ENCODE measurements at regions not wholly inside any gene's neighbourhood (a gene's known extent, or its start where the extent isn't known, plus 50 kb on each side); places are given as distances from the start of the nearest gene placed in this dataset.

DNA sequence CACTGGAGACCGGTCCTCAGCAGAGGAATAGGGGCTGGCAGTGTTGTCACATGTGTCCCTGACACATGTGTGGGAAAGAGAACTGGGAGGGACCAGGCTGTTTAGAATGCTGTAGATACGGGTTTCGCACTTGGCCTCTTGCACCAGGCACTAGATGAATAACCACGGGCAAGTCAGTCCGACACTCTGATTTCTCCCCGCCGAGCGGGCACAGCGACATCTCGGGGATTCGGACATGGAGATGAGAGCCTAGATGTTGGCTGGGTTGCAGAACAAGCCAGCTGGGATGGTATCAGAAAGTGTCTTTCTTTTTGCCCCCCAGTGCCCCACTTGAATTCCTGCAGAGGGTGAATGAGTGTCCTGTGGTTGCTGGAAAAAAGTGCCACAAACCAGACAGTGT is 80.6 kb upstream of the SLC22A11 start:
- no peaks in the 10 kb centered on the region for H3K36me3 ChIP-seq (ENCODE audit: control insufficient read depth in 5 of 5, insufficient read depth in 5 of 5, low read length in 5 of 5)
- H3K4me1 ChIP-seq (ENCODE audit: control insufficient read depth in 5 of 5, insufficient read depth in 5 of 5, low read length in 5 of 5) = no peaks in the 10 kb centered on the region
- H3K9me3 ChIP-seq (ENCODE audit: control insufficient read depth in 5 of 5, low read length in 5 of 5) = no peaks in the 10 kb centered on the region
- H3K4me3 ChIP-seq (ENCODE audit: low read depth in 1 of 5, low read length in 5 of 5) = no peak overlapping the region
- H3K27ac ChIP-seq (ENCODE audit: low read depth, low read length) = no peak overlapping the region
- H3K27me3 ChIP-seq (ENCODE audit: control insufficient read depth in 5 of 5, insufficient read depth in 4 of 5, low read length in 5 of 5) = peaks cover 0 to 30% (median 14%) of the 10 kb centered on the region in 5 donors
- H3K9ac ChIP-seq (ENCODE audit: low read length in 5 of 5) = no peak overlapping the region

DNA sequence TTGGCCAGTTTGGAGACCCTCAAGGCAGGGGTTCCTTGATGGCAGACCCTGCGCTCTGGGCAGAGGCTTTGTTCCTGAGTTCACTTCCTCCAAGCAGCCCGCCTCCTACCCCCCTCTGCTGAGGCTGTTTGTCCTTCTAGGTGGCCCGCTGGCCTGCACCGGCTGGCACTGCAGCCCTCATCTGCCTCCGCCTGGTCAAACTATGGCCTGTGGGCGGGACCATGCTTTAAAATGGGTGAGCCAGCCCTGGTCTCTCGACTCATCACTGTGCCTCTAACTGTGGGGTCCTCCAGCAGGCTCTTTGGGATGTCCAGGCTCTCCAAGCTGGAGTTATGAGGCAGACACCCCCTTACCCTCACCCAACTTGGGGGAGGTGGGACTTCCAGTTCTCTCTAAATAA is 78.9 kb upstream of the SLC22A11 start:
- Histone ChIP-seq H3K36me3 (ENCODE audit: control insufficient read depth in 5 of 5, insufficient read depth in 5 of 5, low read length in 5 of 5) (no peaks in the 10 kb centered on the region), H3K9ac (ENCODE audit: low read length in 5 of 5) (no peak overlapping the region), H3K27me3 (ENCODE audit: control insufficient read depth in 5 of 5, insufficient read depth in 4 of 5, low read length in 5 of 5) (peaks cover 0 to 30% (median 14%) of the 10 kb centered on the region in 5 donors), H3K4me1 (ENCODE audit: control insufficient read depth in 5 of 5, insufficient read depth in 5 of 5, low read length in 5 of 5) (no peaks in the 10 kb centered on the region), H3K4me3 (ENCODE audit: low read depth in 1 of 5, low read length in 5 of 5) (no peak overlapping the region), H3K27ac (ENCODE audit: low read depth, low read length) (no peak overlapping the region), H3K9me3 (ENCODE audit: control insufficient read depth in 5 of 5, low read length in 5 of 5) (no peaks in the 10 kb centered on the region)

DNA sequence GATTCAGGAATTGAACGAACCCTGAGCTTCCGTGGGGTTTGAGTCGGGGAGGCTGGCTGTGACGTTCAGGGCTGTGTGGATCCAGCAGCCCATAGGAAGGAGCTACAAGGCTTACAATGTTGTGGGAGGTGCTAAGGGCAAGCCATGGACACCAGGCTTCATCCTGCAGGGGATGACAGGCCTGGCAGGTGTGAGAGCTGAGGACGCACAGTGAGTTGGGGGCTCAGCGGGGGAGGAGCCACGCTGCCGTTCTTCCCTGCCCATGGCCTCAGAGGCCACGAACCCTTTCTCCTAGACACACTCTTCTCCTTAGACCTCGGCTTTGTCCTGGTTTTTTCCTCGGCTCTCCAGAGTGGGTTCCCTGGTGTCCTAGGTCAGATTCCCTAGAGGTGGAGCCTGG is 78.1 kb upstream of the SLC22A11 start:
- no peaks in the 10 kb centered on the region for H3K4me1 ChIP-seq (ENCODE audit: control insufficient read depth in 5 of 5, insufficient read depth in 5 of 5, low read length in 5 of 5)
- no peaks in the 10 kb centered on the region for H3K36me3 ChIP-seq (ENCODE audit: control insufficient read depth in 5 of 5, insufficient read depth in 5 of 5, low read length in 5 of 5)
- H3K9me3 ChIP-seq (ENCODE audit: control insufficient read depth in 5 of 5, low read length in 5 of 5) = no peaks in the 10 kb centered on the region
- H3K4me3 ChIP-seq (ENCODE audit: low read depth in 1 of 5, low read length in 5 of 5) = no peak overlapping the region
- peaks cover 0 to 30% (median 14%) of the 10 kb centered on the region in 5 donors for H3K27me3 ChIP-seq (ENCODE audit: control insufficient read depth in 5 of 5, insufficient read depth in 4 of 5, low read length in 5 of 5)
- no peak overlapping the region for H3K9ac ChIP-seq (ENCODE audit: low read length in 5 of 5)
- H3K27ac ChIP-seq (ENCODE audit: low read depth, low read length) = no peak overlapping the region

DNA sequence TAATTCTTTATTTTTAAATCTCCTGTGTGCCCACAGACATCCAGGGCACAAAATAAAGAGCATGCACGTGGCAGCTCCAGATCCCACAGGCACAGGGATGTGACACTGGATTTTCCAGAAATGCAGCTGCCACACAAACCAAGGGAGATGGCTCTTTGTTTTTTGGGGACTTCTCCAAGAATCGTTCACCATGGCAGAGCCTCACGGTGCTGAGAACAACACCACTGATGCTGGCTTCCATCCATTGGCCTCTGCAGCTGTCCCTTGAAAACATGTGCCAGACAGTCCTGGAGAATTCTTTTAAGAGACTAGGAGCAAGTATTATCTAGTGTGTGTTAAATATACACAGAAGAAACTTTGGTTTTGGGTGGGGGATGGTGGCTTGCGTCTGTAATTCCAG is 73.2 kb upstream of the SLC22A11 start:
- H3K4me1 ChIP-seq (ENCODE audit: control insufficient read depth in 5 of 5, insufficient read depth in 5 of 5, low read length in 5 of 5) = peaks cover 0 to 12% (median 11%) of the 10 kb centered on the region in 5 donors
- H3K4me3 ChIP-seq (ENCODE audit: low read depth in 1 of 5, low read length in 5 of 5) = no peak overlapping the region
- peaks cover 2 to 18% (median 9%) of the 10 kb centered on the region in 5 donors for H3K27me3 ChIP-seq (ENCODE audit: control insufficient read depth in 5 of 5, insufficient read depth in 4 of 5, low read length in 5 of 5)
- no peak overlapping the region for H3K27ac ChIP-seq (ENCODE audit: low read depth, low read length)
- H3K9ac ChIP-seq (ENCODE audit: low read length in 5 of 5) = no peak overlapping the region
- no peaks in the 10 kb centered on the region for H3K9me3 ChIP-seq (ENCODE audit: control insufficient read depth in 5 of 5, low read length in 5 of 5)
- no peaks in the 10 kb centered on the region for H3K36me3 ChIP-seq (ENCODE audit: control insufficient read depth in 5 of 5, insufficient read depth in 5 of 5, low read length in 5 of 5)

DNA sequence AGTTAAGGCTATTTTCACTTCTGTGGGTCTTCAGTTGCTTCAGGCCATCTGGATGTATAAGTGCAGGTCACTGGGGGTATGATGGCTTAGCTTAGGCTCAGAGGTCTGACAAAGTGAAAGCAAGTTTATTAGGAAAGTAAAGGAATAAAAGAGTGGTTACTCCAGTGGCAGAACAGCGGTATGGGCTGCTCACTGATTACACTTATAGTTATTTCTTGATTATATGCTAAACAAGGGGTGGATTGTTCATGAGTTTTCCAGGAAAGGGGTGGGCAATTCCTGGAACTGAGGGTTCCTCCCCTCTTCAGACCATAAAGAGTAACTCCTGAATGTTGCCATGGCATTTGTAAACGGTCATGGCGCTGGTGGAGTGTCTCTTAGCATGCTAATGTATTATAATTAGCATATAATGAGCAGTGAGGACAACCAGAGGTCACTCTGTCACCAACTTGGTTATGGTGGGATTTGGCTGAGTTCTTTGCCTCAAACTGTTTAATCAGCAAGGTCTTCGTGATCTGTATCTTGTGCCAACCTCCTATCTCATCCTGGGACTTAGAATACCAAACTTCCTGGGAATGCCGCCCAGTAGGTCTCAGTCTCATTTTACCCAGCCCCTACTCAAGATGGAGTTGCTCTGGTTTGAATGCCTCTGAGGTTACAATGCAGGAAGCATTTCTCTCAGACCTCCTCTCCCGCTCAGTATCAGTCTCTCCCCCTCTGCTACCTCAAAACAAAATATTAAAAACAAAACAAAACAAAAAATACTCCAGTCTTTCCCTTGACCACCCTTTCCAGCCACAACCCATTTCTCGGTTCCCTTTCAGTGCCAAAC is 71.3 kb upstream of the SLC22A11 start:
- Histone ChIP-seq H3K27ac (ENCODE audit: low read depth, low read length) (no peak overlapping the region), H3K36me3 (ENCODE audit: control insufficient read depth in 5 of 5, insufficient read depth in 5 of 5, low read length in 5 of 5) (no peaks in the 10 kb centered on the region), H3K27me3 (ENCODE audit: control insufficient read depth in 5 of 5, insufficient read depth in 4 of 5, low read length in 5 of 5) (peaks cover 0 to 12% (median 3%) of the 10 kb centered on the region in 5 donors), H3K9ac (ENCODE audit: low read length in 5 of 5) (no peak overlapping the region), H3K9me3 (ENCODE audit: control insufficient read depth in 5 of 5, low read length in 5 of 5) (no peaks in the 10 kb centered on the region), H3K4me3 (ENCODE audit: low read depth in 1 of 5, low read length in 5 of 5) (no peak overlapping the region), H3K4me1 (ENCODE audit: control insufficient read depth in 5 of 5, insufficient read depth in 5 of 5, low read length in 5 of 5) (peaks cover 0 to 12% (median 11%) of the 10 kb centered on the region in 5 donors)

DNA sequence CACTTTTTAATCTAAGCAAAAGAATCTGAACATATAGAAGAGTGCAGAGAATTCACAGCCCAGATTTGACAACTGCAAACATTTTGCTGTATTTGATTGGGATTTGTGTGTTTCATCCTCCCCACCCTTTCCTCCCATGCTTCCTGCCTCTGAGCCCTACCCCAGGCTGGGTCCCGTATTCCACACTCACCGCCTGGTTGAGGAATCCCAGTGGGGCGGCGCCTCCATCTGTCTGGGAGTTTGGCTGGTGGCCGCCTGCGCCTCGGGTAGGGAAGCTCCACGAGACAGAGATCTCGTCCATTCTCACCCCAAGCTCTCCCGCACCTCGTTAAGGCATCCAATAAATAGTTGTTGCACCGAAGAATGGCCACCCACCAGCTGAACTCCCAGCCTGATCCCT is 70.7 kb upstream of the SLC22A11 start:
- H3K27ac ChIP-seq (ENCODE audit: low read depth, low read length) = no peak overlapping the region
- H3K27me3 ChIP-seq (ENCODE audit: control insufficient read depth in 5 of 5, insufficient read depth in 4 of 5, low read length in 5 of 5) = peaks cover 2 to 15% (median 9%) of the 10 kb centered on the region in 5 donors
- peaks cover 0 to 12% (median 11%) of the 10 kb centered on the region in 5 donors for H3K4me1 ChIP-seq (ENCODE audit: control insufficient read depth in 5 of 5, insufficient read depth in 5 of 5, low read length in 5 of 5)
- H3K9me3 ChIP-seq (ENCODE audit: control insufficient read depth in 5 of 5, low read length in 5 of 5) = no peaks in the 10 kb centered on the region
- no peaks in the 10 kb centered on the region for H3K36me3 ChIP-seq (ENCODE audit: control insufficient read depth in 5 of 5, insufficient read depth in 5 of 5, low read length in 5 of 5)
- no peak overlapping the region for H3K4me3 ChIP-seq (ENCODE audit: low read depth in 1 of 5, low read length in 5 of 5)
- no peak overlapping the region for H3K9ac ChIP-seq (ENCODE audit: low read length in 5 of 5)

DNA sequence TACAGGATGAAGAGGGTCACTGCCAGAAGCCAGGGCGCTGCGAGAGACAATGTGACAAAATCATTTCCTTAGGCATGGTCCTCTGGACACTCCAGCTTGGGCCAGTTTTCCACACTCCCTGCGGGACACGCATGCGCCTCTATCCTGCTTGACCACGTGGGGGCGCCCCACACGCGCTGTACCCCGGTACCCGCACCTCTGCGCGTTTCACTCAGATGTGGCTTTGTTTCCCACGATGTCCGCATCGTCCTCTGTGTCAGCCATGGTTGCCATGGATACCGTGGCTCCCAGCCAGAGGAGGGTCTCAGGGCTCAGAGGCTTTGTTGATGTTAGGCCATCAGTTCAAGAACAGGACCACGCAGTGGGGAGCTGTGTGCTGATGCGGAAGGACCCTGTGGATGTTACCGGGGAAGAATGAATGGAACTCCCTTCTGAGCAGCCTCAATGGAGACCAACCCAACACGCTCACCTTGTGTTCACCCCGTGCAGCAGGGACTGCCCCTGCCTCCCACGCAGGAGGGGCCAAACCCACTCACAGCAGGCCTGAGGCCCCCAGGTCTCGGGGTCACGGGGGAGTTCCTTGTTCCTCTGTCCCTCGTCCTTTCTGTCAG is 65.8 kb upstream of the SLC22A11 start:
- no peaks in the 10 kb centered on the region for H3K9me3 ChIP-seq (ENCODE audit: control insufficient read depth in 5 of 5, low read length in 5 of 5)
- peaks cover 0 to 4% (median 4%) of the 10 kb centered on the region in 5 donors for H3K4me1 ChIP-seq (ENCODE audit: control insufficient read depth in 5 of 5, insufficient read depth in 5 of 5, low read length in 5 of 5)
- no peak overlapping the region for H3K4me3 ChIP-seq (ENCODE audit: low read depth in 1 of 5, low read length in 5 of 5)
- peaks cover 0 to 19% (median 9%) of the 10 kb centered on the region in 5 donors for H3K27me3 ChIP-seq (ENCODE audit: control insufficient read depth in 5 of 5, insufficient read depth in 4 of 5, low read length in 5 of 5)
- H3K36me3 ChIP-seq (ENCODE audit: control insufficient read depth in 5 of 5, insufficient read depth in 5 of 5, low read length in 5 of 5) = no peaks in the 10 kb centered on the region
- no peak overlapping the region for H3K27ac ChIP-seq (ENCODE audit: low read depth, low read length)
- no peak overlapping the region for H3K9ac ChIP-seq (ENCODE audit: low read length in 5 of 5)

DNA sequence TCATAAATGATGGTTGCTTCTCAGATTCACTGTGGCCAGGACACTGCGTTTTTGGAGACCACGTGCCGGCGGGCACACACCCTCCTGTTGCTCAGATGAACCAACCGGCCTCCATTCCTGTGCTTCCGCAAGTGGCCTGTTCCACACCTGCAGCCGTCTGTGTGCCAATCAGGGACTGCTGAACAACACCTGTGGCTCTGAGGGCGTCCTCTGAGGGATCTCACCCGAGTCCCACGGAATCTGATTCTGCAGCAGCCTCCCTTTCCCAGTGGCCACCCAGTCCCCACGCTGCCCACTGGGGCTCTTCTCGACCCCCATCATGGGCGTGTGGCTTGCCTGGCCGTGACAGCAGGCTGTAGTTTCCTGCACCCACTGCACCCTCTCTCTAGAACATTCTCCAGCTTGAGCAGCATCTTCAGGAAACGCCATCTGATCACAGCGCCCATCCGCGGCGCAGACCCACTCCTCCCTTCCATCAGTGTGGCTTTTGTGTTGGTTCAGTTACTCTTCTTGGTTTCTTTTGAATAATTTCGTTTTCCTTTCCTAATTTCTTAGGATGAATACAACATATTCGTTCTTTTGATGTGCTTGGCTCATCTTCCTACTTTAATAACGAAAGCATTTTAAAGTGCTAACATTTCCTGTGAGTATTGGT is 65.1 kb upstream of the SLC22A11 start:
- H3K27me3 ChIP-seq (ENCODE audit: control insufficient read depth in 5 of 5, insufficient read depth in 4 of 5, low read length in 5 of 5) = peaks cover 0 to 19% (median 6%) of the 10 kb centered on the region in 5 donors
- H3K4me3 ChIP-seq (ENCODE audit: low read depth in 1 of 5, low read length in 5 of 5) = no peak overlapping the region
- no peak overlapping the region for H3K9ac ChIP-seq (ENCODE audit: low read length in 5 of 5)
- no peaks in the 10 kb centered on the region for H3K4me1 ChIP-seq (ENCODE audit: control insufficient read depth in 5 of 5, insufficient read depth in 5 of 5, low read length in 5 of 5)
- no peaks in the 10 kb centered on the region for H3K9me3 ChIP-seq (ENCODE audit: control insufficient read depth in 5 of 5, low read length in 5 of 5)
- H3K36me3 ChIP-seq (ENCODE audit: control insufficient read depth in 5 of 5, insufficient read depth in 5 of 5, low read length in 5 of 5) = no peaks in the 10 kb centered on the region
- H3K27ac ChIP-seq (ENCODE audit: low read depth, low read length) = no peak overlapping the region

DNA sequence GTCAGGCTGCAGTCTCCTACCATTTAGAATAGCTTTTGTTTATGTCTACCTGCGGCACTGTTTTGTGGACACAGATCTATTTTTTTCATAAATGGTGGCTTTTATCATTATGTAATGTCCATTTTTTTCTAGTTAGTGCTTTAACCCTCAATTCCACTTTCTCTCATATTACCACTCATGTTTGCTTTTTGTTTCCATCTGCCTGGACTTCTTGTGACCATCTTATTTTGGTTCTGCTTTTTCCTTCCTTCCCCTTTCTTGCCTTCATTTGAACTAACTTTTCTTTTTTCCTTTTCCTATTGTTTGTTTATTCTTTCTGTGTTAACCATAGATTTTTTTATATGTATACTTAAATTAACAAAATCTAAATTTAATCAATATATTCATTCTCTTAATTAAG is 63.2 kb upstream of the SLC22A11 start:
- peaks cover 0 to 9% (median 6%) of the 10 kb centered on the region in 5 donors for H3K27me3 ChIP-seq (ENCODE audit: control insufficient read depth in 5 of 5, insufficient read depth in 4 of 5, low read length in 5 of 5)
- H3K4me3 ChIP-seq (ENCODE audit: low read depth in 1 of 5, low read length in 5 of 5) = no peak overlapping the region
- no peak overlapping the region for H3K9ac ChIP-seq (ENCODE audit: low read length in 5 of 5)
- H3K27ac ChIP-seq (ENCODE audit: low read depth, low read length) = no peak overlapping the region
- H3K9me3 ChIP-seq (ENCODE audit: control insufficient read depth in 5 of 5, low read length in 5 of 5) = no peaks in the 10 kb centered on the region
- H3K36me3 ChIP-seq (ENCODE audit: control insufficient read depth in 5 of 5, insufficient read depth in 5 of 5, low read length in 5 of 5) = no peaks in the 10 kb centered on the region
- H3K4me1 ChIP-seq (ENCODE audit: control insufficient read depth in 5 of 5, insufficient read depth in 5 of 5, low read length in 5 of 5) = no peaks in the 10 kb centered on the region

DNA sequence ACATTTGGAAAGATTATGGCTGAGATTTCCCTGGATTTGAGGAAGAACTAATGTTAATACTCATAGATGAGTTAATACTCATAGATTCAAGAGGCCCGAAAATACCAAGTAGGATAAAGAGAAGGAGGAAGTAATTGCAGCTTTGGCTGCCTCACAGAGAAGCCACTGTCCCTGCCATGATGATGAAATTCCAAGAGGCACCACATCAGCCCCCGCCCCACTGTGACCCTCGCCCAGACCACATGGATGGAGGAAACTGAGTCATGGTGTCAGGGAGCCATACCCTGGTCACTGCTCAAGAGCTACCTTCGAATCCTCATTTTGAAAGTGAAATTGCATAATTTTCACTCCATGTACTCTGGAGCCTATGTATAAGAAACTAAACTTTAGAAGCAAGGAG is 57.6 kb upstream of the SLC22A11 start:
- Histone ChIP-seq H3K27ac (ENCODE audit: low read depth, low read length) (no peak overlapping the region), H3K27me3 (ENCODE audit: control insufficient read depth in 5 of 5, insufficient read depth in 4 of 5, low read length in 5 of 5) (peaks cover 0 to 13% (median 0%) of the 10 kb centered on the region in 5 donors)

More for the DNA sequence above, 57.6 kb upstream of the SLC22A11 start:
- Histone ChIP-seq H3K4me1 (ENCODE audit: control insufficient read depth in 5 of 5, insufficient read depth in 5 of 5, low read length in 5 of 5) (peaks cover 0 to 3% (median 0%) of the 10 kb centered on the region in 5 donors), H3K9me3 (ENCODE audit: control insufficient read depth in 5 of 5, low read length in 5 of 5) (no peaks in the 10 kb centered on the region), H3K9ac (ENCODE audit: low read length in 5 of 5) (no peak overlapping the region), H3K4me3 (ENCODE audit: low read depth in 1 of 5, low read length in 5 of 5) (no peak overlapping the region), H3K36me3 (ENCODE audit: control insufficient read depth in 5 of 5, insufficient read depth in 5 of 5, low read length in 5 of 5) (no peaks in the 10 kb centered on the region)

All from subcutaneous abdominal adipose tissue (tissue), 5 donors.